A673 (cell line): ENCODE measurements at regions not wholly inside any gene's neighbourhood (a gene's known extent, or its start where the extent isn't known, plus 50 kb on each side); places are given as distances from the start of the nearest gene placed in this dataset.
"Not testable (repeated sequence)": the region's sequence is repeated elsewhere in the genome, so short reads cannot be mapped to it uniquely, and the experiment has no call there.

Experiments used
- BruUV-seq: library from RNA; stranded (reverse); fragments of 400-500 nt; replicated peaks from 2 replicates; lab custom pipeline; 2021; lab: Mats Ljungman, UMichigan
- CTCF ChIA-PET: fragments of 300-600 bp; sonication (Branson Sonifier 250); formaldehyde crosslinking; loops from one replicate; lab custom pipeline; 2022; ENCODE audit warnings: antibody characterized with exemption; lab: Charles Lee
- POLR2A ChIA-PET: fragments of 300-600 bp; sonication (Branson Sonifier 250); formaldehyde crosslinking; loops from one replicate; lab custom pipeline; 2022; ENCODE audit warnings: antibody characterized with exemption; ENCODE audit not compliant: low non-redundant PET; lab: Charles Lee
- DNase-seq: peaks from one replicate; pipeline ENCODE4 v3.0.0-alpha.2; 2015; ENCODE audit warnings: low spot score
- H3K27ac ChIP-seq: fragments of 200-600 bp; sonication (generic); 2 replicates; pipeline ENCODE4 v1.5.1; 2016; ENCODE audit warnings: mixed run types, low read depth, mild to moderate bottlenecking, mixed read lengths, antibody characterized with exemption, low read length; ENCODE audit not compliant: poor library complexity, severe bottlenecking
- H3K27me3 ChIP-seq: fragments of 200-600 bp; sonication (generic); replicated peaks from 2 replicates; pipeline ENCODE4 v1.6.1; 2017; ENCODE audit warnings: mixed run types, low read depth, mild to moderate bottlenecking, mixed read lengths, antibody characterized with exemption, low read length; ENCODE audit not compliant: insufficient read depth, poor library complexity
- H3K36me3 ChIP-seq: fragments of 200-600 bp; sonication (generic); 2 replicates; pipeline ENCODE4 v1.6.1; 2016; ENCODE audit warnings: mixed run types, mild to moderate bottlenecking, mixed read lengths, antibody characterized with exemption, low read length; ENCODE audit not compliant: insufficient read depth, poor library complexity, severe bottlenecking
- H3K4me1 ChIP-seq: fragments of 200-600 bp; sonication (generic); 2 replicates; pipeline ENCODE4 v1.6.1; 2017; ENCODE audit warnings: mixed run types, mild to moderate bottlenecking, mixed read lengths, antibody characterized with exemption, low read length; ENCODE audit not compliant: insufficient read depth, poor library complexity, severe bottlenecking
- H3K4me3 ChIP-seq: fragments of 200-600 bp; sonication (generic); 2 replicates; pipeline ENCODE4 v1.5.1; 2016; ENCODE audit warnings: low read depth, mixed run types, mild to moderate bottlenecking, mixed read lengths, low read length; ENCODE audit not compliant: poor library complexity, severe bottlenecking
- H3K9me3 ChIP-seq: fragments of 200-600 bp; sonication (generic); 2 replicates; pipeline ENCODE4 v1.6.1; 2016; ENCODE audit warnings: mixed run types, low read depth, mild to moderate bottlenecking, mixed read lengths, antibody characterized with exemption, low read length; ENCODE audit not compliant: poor library complexity, severe bottlenecking
- EZH2 ChIP-seq: fragments of 200-600 bp; sonication (generic); IDR thresholded peaks from 2 replicates; pipeline ENCODE4 v1.6.1; 2017; ENCODE audit warnings: borderline replicate concordance, low read depth, mild to moderate bottlenecking, mixed read lengths, antibody characterized with exemption, low read length; ENCODE audit not compliant: poor library complexity, severe bottlenecking
- intact Hi-C: fragments of 100-400 bp; cut with micrococcal nuclease; formaldehyde crosslinking; loops from one replicate; pipeline ENCODE4 v1.10.0; 2022; ENCODE audit not compliant: unreplicated experiment
- TF ChIP-seq, protein P1 (sequence below): fragments of 300-800, 200-600 bp; sonication (generic); conservative IDR thresholded peaks from 2 replicates; pipeline ENCODE4 v1.5.1; 2017; ENCODE audit warnings: low read depth, mild to moderate bottlenecking, antibody characterized with exemption, low read length, moderate library complexity, mixed read lengths

GRCh38 chr10:25105743-25106260 lies 69.0 kb upstream of the GPR158 start:
- POLR2A ChIA-PET, result no interaction called here
- Histone ChIP-seq H3K27ac (no peak overlapping the region), H3K4me1 (no peaks in the 10 kb centered on the region), H3K36me3 (no peaks in the 10 kb centered on the region), H3K27me3 (no peaks in the 10 kb centered on the region), H3K9me3 (no peaks in the 10 kb centered on the region), H3K4me3 (no peak overlapping the region)
- intact Hi-C loops, result no loop called here
- DNase-seq, result no peak
- no TSS peak for BruUV-seq
- TF ChIP-seq EZH2, result no peak
- TF ChIP-seq, protein P1, sequence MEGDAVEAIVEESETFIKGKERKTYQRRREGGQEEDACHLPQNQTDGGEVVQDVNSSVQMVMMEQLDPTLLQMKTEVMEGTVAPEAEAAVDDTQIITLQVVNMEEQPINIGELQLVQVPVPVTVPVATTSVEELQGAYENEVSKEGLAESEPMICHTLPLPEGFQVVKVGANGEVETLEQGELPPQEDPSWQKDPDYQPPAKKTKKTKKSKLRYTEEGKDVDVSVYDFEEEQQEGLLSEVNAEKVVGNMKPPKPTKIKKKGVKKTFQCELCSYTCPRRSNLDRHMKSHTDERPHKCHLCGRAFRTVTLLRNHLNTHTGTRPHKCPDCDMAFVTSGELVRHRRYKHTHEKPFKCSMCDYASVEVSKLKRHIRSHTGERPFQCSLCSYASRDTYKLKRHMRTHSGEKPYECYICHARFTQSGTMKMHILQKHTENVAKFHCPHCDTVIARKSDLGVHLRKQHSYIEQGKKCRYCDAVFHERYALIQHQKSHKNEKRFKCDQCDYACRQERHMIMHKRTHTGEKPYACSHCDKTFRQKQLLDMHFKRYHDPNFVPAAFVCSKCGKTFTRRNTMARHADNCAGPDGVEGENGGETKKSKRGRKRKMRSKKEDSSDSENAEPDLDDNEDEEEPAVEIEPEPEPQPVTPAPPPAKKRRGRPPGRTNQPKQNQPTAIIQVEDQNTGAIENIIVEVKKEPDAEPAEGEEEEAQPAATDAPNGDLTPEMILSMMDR, result no peak
- CTCF ChIA-PET, result no interaction called here

GRCh38 chr10:25107756-25108155 lies 67.0 kb upstream of the GPR158 start:
- no peaks in the 10 kb centered on the region for H3K4me1 ChIP-seq
- BruUV-seq, result no TSS peak
- no peaks in the 10 kb centered on the region for H3K9me3 ChIP-seq
- intact Hi-C loops, result no loop called here
- H3K27ac ChIP-seq, result no peak overlapping the region
- no peaks in the 10 kb centered on the region for H3K36me3 ChIP-seq
- TF ChIP-seq, protein P1, result no peak
- no peak for TF ChIP-seq EZH2
- ChIA-PET POLR2A (no interaction called here), CTCF (no interaction called here)
- H3K27me3 ChIP-seq, result no peaks in the 10 kb centered on the region
- no peak overlapping the region for H3K4me3 ChIP-seq
- no peak for DNase-seq

GRCh38 chr10:25109896-25110295 lies 64.9 kb upstream of the GPR158 start:
- H3K27ac ChIP-seq, H3K4me3 ChIP-seq, H3K27me3 ChIP-seq, intact Hi-C loops, H3K4me1 ChIP-seq, BruUV-seq, H3K36me3 ChIP-seq, H3K9me3 ChIP-seq, CTCF ChIA-PET, DNase-seq: not testable (repeated sequence)
- POLR2A ChIA-PET, result interaction anchor here (0.6 kb wide), 1 partner anchor 70 kb away, joined by 6 read pairs; no protein-coding TSS in a partner anchor

DNA sequence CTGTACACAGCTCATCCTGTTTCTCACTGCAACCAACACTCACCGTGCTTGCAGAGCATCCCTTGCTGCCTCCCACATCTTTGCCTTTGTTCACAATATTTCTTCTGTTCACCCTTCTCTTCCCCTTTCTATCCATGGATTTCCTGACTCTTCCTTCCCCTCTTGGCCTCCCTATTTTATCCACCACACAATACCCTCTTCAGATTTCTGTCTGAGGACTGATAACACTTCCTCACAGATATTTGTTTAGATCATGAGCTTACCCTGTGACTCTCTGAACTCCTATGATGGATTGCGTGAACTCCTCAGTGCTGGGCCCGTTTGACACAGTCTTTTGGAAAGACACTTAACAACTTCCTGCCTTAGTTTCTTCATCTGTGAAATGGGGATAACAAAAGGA lies 62.8 kb upstream of the GPR158 start:
- no peaks in the 10 kb centered on the region for H3K27me3 ChIP-seq
- ChIA-PET CTCF (no interaction called here), POLR2A (no interaction called here)
- no peak overlapping the region for H3K27ac ChIP-seq
- BruUV-seq, result no TSS peak
- no peak overlapping the region for H3K4me3 ChIP-seq
- TF ChIP-seq, protein P1, result no peak
- TF ChIP-seq EZH2, result no peak
- no peaks in the 10 kb centered on the region for H3K36me3 ChIP-seq
- DNase-seq, result no peak
- H3K9me3 ChIP-seq, result no peaks in the 10 kb centered on the region
- H3K4me1 ChIP-seq, result no peaks in the 10 kb centered on the region
- intact Hi-C loops, result loop anchor here (2.0 kb wide), 1 partner anchor 601 kb away; no protein-coding TSS in a partner anchor
